Activated CD8-positive, alpha-beta memory T cell treated with anti-CD3 and anti-CD28 coated beads, Interleukin-2, amount 50 U/mL, for 48 hours (primary cell): ENCODE measurements at regions not wholly inside any gene's neighbourhood (a gene's known extent, or its start where the extent isn't known, plus 50 kb on each side); places are given as distances from the start of the nearest gene placed in this dataset.
"Not testable (repeated sequence)": the region's sequence is repeated elsewhere in the genome, so short reads cannot be mapped to it uniquely, and the experiment has no call there.

Source experiments
- DNase-seq: peaks from one replicate; pipeline ENCODE4 v3.0.0-alpha.2; 2020

- no peak for DNase-seq
These were observed 136.4 kb downstream of the SST start for GRCh38 chr3:187533797-187534196.

GRCh38 chr3:187531831-187532230 lies 138.4 kb downstream of the SST start:
- DNase-seq = no peak

GRCh38 chr3:187522890-187523289 lies 147.3 kb downstream of the SST start:
- DNase-seq = no peak

GRCh38 chr3:187522293-187522692 lies 147.9 kb downstream of the SST start:
- DNase-seq = no peak

- no peak for DNase-seq
These were observed 148.6 kb downstream of the SST start for GRCh38 chr3:187521546-187521945.

GRCh38 chr3:187520027-187520945 lies 149.9 kb downstream of the SST start:
- no peak for DNase-seq

- DNase-seq = no peak
These were observed 150.7 kb downstream of the SST start for GRCh38 chr3:187519428-187519890.

- DNase-seq = no peak
These were observed 150.4 kb downstream of the RTP4 start for GRCh38 chr3:187518616-187519015.

GRCh38 chr3:187518207-187518606 lies 150.0 kb downstream of the RTP4 start:
- no peak for DNase-seq

- DNase-seq = no peak
These were observed 148.4 kb downstream of the RTP4 start for GRCh38 chr3:187516446-187517185.

GRCh38 chr3:187507905-187508304 lies 139.7 kb downstream of the RTP4 start:
- no peak for DNase-seq

GRCh38 chr3:187507266-187507665 lies 139.1 kb downstream of the RTP4 start:
- DNase-seq = no peak

GRCh38 chr3:187504435-187504834 lies 136.2 kb downstream of the RTP4 start:
- DNase-seq = no peak

- no peak for DNase-seq
These were observed 130.1 kb downstream of the RTP4 start for GRCh38 chr3:187498211-187498724.

- DNase-seq = no peak
These were observed 128.9 kb downstream of the RTP4 start for GRCh38 chr3:187497052-187497451.

- not testable (repeated sequence) for DNase-seq
These were observed 125.9 kb downstream of the RTP4 start for GRCh38 chr3:187494056-187494455.

- DNase-seq = no peak
These were observed 123.2 kb downstream of the RTP4 start for GRCh38 chr3:187491371-187491770.

GRCh38 chr3:187490366-187490765 lies 122.2 kb downstream of the RTP4 start:
- DNase-seq = no peak

- DNase-seq = no peak
These were observed 116.5 kb downstream of the RTP4 start for GRCh38 chr3:187484547-187485295.

GRCh38 chr3:187481426-187481825 lies 113.2 kb downstream of the RTP4 start:
- no peak for DNase-seq

- DNase-seq = not testable (repeated sequence)
These were observed 107.4 kb downstream of the RTP4 start for GRCh38 chr3:187475613-187476012.

GRCh38 chr3:187473778-187474406 lies 105.7 kb downstream of the RTP4 start:
- no peak for DNase-seq
